GM12872 (cell line): ENCODE measurements at regions not wholly inside any gene's neighbourhood (a gene's known extent, or its start where the extent isn't known, plus 50 kb on each side); places are given as distances from the start of the nearest gene placed in this dataset.

Experiments
- TF ChIP-seq, protein P1 (sequence below): IDR thresholded peaks from 3 replicates; pipeline ENCODE4 v1.5.1; 2011; ENCODE audit warnings: low read depth, mild to moderate bottlenecking, low read length, moderate library complexity; ENCODE audit not compliant: insufficient read depth

DNA sequence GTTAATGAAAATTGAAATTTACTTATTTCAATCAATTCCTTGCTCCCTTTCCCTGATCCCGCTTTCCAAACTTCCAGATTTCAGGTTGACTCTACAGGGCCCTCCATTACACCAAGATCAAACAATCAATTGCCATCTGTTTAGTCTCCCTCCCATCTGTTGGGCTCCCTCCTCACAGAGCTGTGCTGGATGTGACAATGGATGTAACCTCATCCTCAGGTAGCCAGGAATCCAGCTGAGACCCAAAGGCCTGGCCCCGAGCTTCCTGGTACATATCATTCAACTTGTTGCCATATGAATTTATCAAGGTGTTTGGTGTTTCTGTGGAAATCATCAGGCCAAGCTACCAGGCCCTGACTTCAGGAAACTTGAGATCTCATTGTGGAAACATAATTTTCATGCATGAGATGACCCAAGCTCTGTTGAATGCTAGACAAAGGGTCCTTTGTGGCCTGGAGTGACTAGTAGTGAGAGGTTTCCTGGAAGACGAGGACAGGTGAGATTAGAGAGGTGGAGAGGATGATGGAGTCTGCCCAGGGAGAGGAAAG, 148.6 kb upstream of the PDE1C start:
- TF ChIP-seq, protein P1, sequence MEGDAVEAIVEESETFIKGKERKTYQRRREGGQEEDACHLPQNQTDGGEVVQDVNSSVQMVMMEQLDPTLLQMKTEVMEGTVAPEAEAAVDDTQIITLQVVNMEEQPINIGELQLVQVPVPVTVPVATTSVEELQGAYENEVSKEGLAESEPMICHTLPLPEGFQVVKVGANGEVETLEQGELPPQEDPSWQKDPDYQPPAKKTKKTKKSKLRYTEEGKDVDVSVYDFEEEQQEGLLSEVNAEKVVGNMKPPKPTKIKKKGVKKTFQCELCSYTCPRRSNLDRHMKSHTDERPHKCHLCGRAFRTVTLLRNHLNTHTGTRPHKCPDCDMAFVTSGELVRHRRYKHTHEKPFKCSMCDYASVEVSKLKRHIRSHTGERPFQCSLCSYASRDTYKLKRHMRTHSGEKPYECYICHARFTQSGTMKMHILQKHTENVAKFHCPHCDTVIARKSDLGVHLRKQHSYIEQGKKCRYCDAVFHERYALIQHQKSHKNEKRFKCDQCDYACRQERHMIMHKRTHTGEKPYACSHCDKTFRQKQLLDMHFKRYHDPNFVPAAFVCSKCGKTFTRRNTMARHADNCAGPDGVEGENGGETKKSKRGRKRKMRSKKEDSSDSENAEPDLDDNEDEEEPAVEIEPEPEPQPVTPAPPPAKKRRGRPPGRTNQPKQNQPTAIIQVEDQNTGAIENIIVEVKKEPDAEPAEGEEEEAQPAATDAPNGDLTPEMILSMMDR: no peak

DNA sequence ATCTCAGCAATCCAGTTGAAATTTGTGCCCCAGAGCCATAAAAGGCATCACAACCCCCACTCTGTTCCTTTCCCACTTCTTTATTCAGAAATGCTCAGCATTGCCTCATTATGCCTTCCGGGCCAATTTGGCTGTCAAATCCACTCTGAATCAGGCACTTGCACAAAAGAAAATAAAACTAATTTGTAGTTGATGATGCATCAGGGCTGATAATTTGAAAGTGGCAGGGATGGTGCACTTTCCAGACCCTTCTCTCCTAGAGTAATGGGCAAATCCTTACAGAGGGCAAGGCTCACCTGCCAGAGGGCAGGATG, 147.9 kb upstream of the PDE1C start:
- TF ChIP-seq, protein P1: no peak

DNA sequence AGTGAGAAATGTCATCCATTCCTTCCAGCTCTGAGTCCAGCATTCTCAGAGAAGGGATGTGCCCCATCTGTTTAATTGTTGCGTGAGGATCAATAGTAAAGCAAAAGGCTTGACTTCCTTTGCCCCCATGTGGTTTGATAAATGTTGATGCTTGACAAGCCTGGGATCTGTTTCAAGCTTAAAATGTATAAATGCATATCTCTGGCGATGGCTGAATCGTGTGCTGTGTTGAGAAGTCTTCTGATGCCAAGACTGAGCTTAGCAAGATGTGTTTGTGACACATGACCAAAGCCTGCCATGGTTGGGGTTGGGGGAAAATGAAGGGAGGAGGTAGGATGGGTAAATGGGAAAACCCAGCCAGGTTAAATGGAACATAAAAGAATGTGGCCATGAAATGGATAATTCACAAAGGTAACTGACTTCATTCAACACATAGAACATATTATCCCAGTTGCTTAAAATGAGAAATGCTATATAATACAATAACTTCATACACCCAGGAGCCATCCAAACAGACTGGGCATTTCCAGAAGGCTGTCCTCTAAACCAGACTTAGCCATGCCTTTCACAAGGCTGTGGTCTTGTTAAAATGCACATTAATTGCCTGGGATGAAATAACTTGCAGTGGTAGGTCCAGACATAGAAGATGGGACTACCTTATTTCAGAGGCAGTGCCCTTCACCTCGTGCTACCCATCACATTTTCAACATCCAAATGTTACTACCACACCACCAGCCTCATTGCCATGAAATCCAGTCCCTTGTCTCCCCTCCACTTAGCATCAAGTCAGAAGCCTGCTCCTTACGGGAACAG, 147.3 kb upstream of the PDE1C start:
- TF ChIP-seq, protein P1: no peak

DNA sequence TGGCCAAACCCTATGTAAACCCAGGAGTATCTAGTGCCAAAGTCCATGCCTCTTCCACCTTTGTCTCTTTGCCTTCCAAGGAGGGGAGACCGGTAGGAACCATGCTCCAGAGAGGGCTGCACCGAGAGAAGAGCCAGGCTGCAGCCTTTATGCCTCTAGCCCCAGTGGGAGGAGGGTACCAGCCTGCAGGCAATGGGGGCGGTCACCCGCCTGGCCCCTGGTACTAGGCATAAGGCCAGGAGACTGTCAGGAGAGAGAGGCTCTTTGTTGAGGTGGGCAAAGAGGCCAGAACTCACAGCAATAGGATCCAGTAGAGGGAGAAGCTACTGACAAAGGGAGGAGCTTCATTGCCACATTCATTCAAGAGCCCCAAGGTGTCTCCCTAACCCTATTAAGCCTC, 146.6 kb upstream of the PDE1C start:
- TF ChIP-seq, protein P1: no peak

DNA sequence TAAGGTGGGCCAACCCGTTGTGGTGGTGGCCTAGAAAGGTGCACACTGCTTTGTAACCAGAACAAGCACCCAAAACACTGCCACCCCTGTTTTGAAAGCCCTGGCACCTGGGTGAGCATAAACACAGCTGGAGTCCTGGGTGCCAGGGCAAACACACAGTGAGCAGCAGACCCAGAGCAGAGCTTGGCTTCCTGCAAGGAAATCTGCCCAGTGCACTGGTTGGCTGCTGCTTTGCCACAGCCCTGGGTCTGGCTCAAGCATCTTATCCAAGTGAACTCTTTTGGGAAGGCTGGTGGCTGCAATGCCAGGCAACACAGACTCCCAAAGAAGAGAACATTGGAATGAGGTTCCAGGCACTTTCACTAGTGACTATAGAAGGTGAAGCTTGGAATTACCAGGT, 145.5 kb upstream of the PDE1C start:
- TF ChIP-seq, protein P1: no peak

DNA sequence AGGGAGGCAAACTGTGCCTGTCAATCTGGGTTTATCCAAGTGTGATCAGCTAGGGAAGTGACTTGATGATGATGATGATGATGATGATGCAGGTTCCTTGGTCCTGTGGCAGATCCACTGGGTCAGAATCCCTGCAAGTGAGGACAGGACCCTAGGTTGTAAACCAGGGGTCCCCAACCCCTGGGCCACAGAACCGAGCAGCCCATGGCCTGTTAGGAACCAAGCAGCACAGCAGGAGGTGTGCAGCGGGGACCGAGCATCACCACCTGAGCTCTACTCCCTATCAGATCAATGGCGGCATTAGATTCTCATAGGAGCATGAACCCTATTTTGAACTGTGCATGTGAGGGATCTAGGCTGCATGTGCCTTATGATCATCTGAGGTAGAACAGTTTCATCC, 144.7 kb upstream of the PDE1C start:
- TF ChIP-seq, protein P1: no peak

DNA sequence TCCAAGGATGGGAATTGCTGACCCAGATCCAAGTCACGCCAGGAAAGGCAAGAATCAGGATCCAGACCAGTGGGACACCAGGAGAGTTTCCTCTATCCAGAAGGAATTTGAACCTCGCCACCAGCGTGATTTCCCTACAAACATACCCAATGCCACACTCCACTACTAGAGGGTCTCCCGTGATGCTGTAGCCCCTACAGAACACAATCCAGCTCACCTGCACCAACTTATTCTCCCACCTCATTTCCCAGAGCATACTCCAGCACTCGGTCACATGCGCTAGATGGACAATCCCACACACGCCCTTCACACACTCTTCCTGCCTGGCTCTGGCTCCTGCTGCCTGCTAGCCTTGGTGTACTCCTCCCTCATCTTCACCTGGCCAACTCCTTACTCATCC, 142.1 kb upstream of the PDE1C start:
- TF ChIP-seq, protein P1: no peak
